Activated T-cell treated with anti-CD3 and anti-CD28 coated beads for 24 hours (primary cell): ENCODE measurements at regions not wholly inside any gene's neighbourhood (a gene's known extent, or its start where the extent isn't known, plus 50 kb on each side); places are given as distances from the start of the nearest gene placed in this dataset.

ENCODE experiments used
- DNase-seq: peaks from one replicate; pipeline ENCODE4 v3.0.0-alpha.2; 2020; ENCODE audit warnings: low read depth

DNA sequence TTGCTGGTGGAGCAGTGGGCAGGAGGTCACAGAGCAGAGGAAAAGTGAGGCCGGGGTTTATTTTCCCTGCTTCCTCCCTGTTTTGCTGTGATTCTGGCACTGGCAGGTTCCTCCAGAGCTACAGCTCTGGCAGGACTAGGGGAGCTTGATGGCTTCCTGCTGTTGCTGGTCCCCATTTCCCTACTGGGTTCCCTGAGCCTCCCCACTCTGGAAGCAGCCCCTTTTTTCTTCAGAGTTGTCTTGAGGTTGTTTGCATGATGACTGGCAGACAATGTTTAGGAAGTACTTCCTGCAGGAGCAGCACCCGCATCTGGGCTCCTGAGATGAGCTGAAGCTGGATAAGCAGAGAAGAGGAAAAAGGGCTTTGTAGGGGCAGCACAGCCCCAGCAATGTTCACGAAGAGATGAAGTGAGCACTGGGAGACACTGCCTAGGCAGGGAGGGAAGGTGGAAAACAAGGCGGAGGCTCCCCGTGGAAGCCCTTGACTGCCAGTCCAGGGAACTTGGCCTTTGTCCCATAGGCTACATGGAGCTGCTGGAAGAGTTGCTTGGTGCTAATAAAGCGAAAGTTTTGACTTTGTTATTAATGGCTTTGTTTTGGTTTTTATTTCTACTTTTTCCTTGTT, 126.9 kb downstream of the SLC38A6 start:
- DNase-seq = no peak

DNA sequence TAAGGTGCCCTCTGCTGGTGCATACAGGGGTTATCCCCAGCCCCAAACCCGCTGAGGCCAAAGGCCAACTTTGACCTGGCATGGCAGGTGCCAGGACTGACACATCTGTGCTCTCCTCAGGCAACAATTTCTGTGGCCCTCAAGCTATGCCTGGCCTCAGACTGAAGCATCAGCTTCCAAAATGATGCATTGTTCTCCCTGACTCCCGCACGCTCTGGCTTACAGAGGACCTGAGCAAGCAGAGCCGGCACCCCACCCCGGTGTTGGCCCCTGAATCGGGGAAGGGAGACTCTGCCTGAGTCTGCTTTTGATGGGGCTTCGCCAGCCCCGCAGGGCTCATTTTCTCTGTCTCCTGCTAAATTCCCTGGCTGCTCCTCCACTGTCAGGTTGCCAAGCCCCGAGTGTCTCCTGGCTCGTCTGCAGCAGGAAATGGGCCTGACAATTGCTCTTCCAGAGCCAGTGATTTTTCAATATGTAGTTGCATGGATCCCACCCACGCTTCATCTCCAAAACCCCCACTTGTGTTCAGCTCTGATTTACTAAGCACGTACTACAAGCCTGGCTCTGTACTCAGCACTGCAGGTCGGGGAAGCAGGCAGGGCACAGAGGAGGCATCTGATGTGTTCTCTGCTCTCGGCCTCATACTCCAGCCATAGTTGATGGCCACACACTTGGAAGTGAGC, 126.1 kb downstream of the SLC38A6 start:
- DNase-seq = no peak

DNA sequence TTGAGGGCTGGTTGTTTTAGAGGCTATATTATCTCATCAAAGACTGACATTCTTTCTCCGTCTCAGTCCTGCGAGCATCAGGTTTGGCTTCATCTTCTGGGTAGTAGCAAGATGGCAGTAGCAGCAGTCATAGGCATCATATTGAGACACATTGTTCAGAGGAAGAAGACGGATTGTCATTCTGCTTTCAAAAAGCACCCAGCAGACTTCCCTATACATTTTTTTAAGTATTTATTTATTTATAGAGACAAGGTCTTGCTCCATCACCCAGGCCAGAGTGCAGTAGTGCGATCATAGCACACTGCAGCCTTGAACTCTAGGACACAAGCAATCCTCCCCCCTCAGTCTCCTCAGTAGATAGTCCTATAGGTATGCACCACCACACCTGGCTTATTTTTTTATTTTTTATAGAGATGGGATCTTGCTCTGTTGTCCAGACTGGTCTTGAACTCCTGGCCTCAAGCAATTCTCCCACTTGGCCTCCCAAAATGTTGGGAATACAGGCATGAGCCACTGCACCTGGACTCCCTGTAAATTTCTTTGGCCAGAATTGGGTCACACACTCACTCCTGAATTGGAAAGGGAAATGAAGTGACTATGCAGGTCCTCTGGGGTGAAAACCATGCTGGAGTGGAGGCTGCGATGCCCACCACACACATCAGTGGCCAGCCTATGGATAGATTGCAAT, 125.4 kb downstream of the SLC38A6 start:
- DNase-seq = no peak

DNA sequence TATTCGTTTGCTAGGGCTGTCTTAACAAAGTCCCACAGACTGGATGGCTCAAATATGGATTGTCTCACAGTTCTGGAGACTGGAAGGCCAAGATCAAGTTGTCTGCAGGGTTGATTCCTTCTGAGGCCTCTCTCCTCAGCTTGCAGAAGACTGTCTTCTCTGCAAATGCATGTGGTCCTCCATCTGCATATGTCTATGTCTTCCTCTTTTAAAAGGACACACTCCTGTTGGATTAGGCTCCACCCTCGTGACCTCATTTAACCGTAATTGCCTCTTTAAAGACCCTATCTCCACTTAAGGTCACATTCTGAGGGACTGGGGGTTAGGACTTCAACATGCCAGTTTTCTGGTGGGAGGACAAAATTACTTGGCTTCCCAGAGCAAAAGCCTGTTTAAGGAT, 123.3 kb downstream of the SLC38A6 start:
- DNase-seq = no peak

DNA sequence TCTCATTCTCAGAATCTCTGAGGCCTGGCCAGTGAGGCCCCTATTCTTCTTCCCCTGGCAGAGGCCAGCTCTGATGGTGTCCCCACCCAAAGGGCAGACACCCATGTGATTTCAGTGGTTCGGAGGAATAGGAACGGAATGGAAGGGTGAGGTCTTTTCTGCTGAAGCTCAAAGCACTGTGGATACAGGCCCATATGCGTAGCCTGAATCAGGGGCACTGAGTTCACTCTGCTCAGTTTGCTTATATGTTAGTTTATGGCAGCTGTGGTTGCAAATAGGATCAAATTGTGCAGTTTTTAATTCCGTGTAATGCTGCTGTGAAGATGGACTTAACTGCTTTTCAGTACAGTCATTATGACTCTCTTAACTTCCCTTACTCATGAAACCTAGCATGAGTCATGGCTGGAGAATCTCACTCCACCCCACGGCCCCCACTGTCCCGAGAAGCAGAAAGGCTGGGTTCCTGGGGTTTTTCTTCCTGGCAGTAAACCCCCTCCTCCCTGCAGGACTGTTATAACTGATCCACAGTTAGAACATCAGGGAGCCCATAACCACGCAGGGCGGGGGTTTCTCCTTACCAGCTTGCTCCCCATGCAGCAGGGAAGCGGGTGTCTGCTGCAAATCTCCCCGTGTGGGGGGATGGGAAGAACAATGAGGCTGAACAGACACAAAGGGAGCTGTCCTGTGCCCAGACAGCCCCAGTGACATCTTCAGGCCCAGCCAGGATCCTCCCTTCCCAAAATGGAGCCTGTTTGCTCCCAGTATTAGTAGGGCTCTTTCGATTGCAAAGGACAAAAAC, 122.7 kb downstream of the SLC38A6 start:
- DNase-seq = no peak

DNA sequence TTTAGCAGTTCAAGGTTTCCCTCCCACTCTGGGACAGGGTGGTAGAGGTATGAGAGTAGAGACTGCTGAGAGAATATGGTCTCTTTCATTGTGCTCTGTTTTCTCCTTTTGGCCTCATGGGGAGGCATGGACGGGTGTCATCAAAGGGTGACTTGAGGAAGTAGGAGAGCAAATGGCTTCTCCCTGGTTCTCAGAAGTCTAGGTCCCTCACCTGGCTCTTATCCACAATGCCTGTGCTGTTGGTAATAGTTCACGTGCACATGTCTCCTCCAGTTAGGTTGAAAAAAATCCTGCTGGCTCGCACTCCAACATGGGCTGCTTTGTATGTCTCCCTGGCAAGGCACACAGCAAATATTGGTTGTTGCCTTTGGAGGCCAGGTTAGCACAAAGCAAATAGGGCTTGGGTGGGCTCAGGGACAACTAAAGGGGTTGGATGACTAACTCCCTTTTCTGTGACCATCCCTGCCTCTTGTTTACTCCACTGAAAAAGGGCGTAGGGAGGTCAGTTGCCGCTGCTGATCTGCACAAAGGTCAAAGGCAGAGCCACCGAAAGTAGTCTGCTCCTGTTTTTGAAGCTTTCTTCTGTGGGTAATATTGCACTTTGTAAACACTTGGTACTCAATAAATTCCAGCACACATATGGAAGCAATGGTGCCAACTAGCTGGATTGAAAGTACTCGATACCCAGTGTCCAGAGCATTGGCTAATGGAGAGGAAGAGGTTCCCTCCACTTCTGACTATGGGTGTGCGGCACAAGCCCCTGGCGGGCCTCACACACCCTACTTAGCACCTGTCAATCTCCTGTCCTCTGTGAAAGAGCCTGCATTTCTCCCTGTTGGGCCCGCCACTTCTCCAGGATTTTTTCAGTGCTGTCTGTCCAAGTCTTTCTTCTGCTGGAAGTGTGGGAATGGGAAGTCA, 121.8 kb downstream of the SLC38A6 start:
- DNase-seq = no peak
